Heart right ventricle (tissue), 16 donors: ENCODE measurements at regions not wholly inside any gene's neighbourhood (a gene's known extent, or its start where the extent isn't known, plus 50 kb on each side); places are given as distances from the start of the nearest gene placed in this dataset.

Experiments used
- ATAC-seq, 8 donors: fragments of 200-7000 bp; cut with Tn5 transposase; one replicate each; pipeline ENCODE4 v1.9.1; 2020; ENCODE audit warnings: mild to moderate bottlenecking in 8 of 8, moderate library complexity in 8 of 8, moderate number of reproducible peaks in 1 of 8
- DNase-seq, 2 donors: peaks; one replicate each; pipeline ENCODE4 v3.0.0-alpha.2; 2020
- H3K27ac ChIP-seq, 10 donors: fragments of 200-600 bp; sonication (generic) in 2 of 10; one replicate each; pipeline versions ENCODE4 v1.5.0 to v1.8.0; 2020 to 2022; ENCODE audit warnings: mild to moderate bottlenecking in 3 of 10
- H3K27me3 ChIP-seq, 7 donors: fragments of 200-600 bp; one replicate each; pipeline ENCODE4 v1.8.0; 2021 to 2022; ENCODE audit warnings: mild to moderate bottlenecking in 2 of 7
- H3K36me3 ChIP-seq, 9 donors: fragments of 200-600 bp; sonication (generic) in 1 of 9; one replicate each; pipeline versions ENCODE4 v1.5.0 to v1.8.0; 2020 to 2022; ENCODE audit warnings: mild to moderate bottlenecking in 2 of 9
- H3K4me1 ChIP-seq, 9 donors: fragments of 200-600 bp; sonication (generic) in 1 of 9; one replicate each; pipeline versions ENCODE4 v1.5.0 to v1.8.0; 2020 to 2022; ENCODE audit warnings: mild to moderate bottlenecking in 4 of 9
- H3K4me3 ChIP-seq, 10 donors: fragments of 200-600 bp; sonication (generic) in 2 of 10; one replicate each; pipeline versions ENCODE4 v1.5.0 to v1.8.0; 2020 to 2022; ENCODE audit warnings: mild to moderate bottlenecking in 7 of 10, moderate library complexity in 2 of 10
- H3K9me3 ChIP-seq, 11 donors: fragments of 200-600 bp in 10 of 11; sonication (generic) in 2 of 11; one replicate each; pipeline versions ENCODE4 v1.5.0 to v1.8.0; 2013 to 2022; ENCODE audit warnings: mild to moderate bottlenecking in 2 of 11, control low read depth in 1 of 11, moderate library complexity in 1 of 11
- CTCF ChIP-seq, 9 donors: fragments of 200-600 bp; sonication (generic) in 2 of 9; IDR thresholded peaks; one replicate each; pipeline versions ENCODE4 v1.5.0 to v1.8.0; 2021 to 2022; ENCODE audit warnings: antibody characterized with exemption in 9 of 9, mild to moderate bottlenecking in 5 of 9, moderate library complexity in 1 of 9
- WGBS, 2 donors: extraction: QIAGEN DNeasy Blood & Tissue Kit; methylation state at CpG; one replicate each; pipeline ENCODE4 v1.1.7; 2013; ENCODE audit warnings: inconsistent platforms in 1 of 2; 5-methylcytosine and 5-hydroxymethylcytosine counted together
- intact Hi-C, 10 donors: fragments of 100-400 bp; cut with DNase I; formaldehyde crosslinking; loops; one replicate each; pipeline versions ENCODE4 v1.11.1 to v1.14.2; 2022
- donor health status: Arrhythmogenic right ventricular cardiomyopathy.
- donor health status: ischemic (EF 13 %, LVEDD 7.1; RV severe dilation, severe dysfunction).
- donor health status: healthy with polysubstance abuse.
- donor health status: DM: no; HTN: yes; CAD: no.
- donor health status: DM: no; HTN: no; CAD: no.
- donor health status: ischemic (EF 25% LVEDD 6.9; RV normal size, moderate dysfunction).
- donor health status: ischemic (EF 25% LVEDD 5.7; RV mildly dilated, moderate dysfunction).
- donor health status: healthy.
- donor health status: DM: yes; HTN: yes; CAD: no.
- donor health status: Ischemic cardiomyopathy.
- donor health status: ischemic (EF 35%, LVEDD 5.7; RV mildly dilated, moderate dysfunction).
- donor health status: nonischemic (EF 11% LVEDD 7.7; RV severe dilation, severe dysfunction).
- donor health status: DM: yes; HTN: yes; CAD: no.
- donor health status: PGD.
- donor health status: ischemic (EF 29% LVEDD 5.4; RV normal size, mild dysfunction).
- donor health status: nonischemic (EF 23%, LVEDD 6.1; RV moderate dilation, normal function).

GRCh38 chr16:59324462-59324861, 590.3 kb upstream of the GOT2 start:
- no peaks in the 10 kb centered on the region for H3K27me3 ChIP-seq
- intact Hi-C loops, result no loop called here
- ATAC-seq (no peak), DNase-seq (no peak)
- H3K36me3 ChIP-seq, result no peaks in the 10 kb centered on the region
- H3K4me1 ChIP-seq, result no peaks in the 10 kb centered on the region
- WGBS, 2 donors, result 70 to 82% methylated on average over 5 of the region's 5 CpGs
- no peak overlapping the region for H3K4me3 ChIP-seq
- H3K9me3 ChIP-seq, result peaks cover 0 to 6% (median 0%) of the 10 kb centered on the region in 11 donors
- no peak for TF ChIP-seq CTCF (IDR thresholded peaks at IDR 0.05)
- no peak overlapping the region for H3K27ac ChIP-seq

GRCh38 chr16:59320657-59321056, 586.5 kb upstream of the GOT2 start:
- no peak for ATAC-seq
- 82 to 84% methylated on average over 1 of the region's 1 CpG for WGBS, 2 donors
- no peaks in the 10 kb centered on the region for H3K27me3 ChIP-seq
- no peak for DNase-seq
- H3K36me3 ChIP-seq, result no peaks in the 10 kb centered on the region
- H3K27ac ChIP-seq, result no peak overlapping the region
- H3K9me3 ChIP-seq, result peaks cover 0 to under 1% (median 0%) of the 10 kb centered on the region in 11 donors
- no peaks in the 10 kb centered on the region for H3K4me1 ChIP-seq
- intact Hi-C loops, result no loop called here
- H3K4me3 ChIP-seq, result no peak overlapping the region
- no peak for TF ChIP-seq CTCF (IDR thresholded peaks at IDR 0.05)

GRCh38 chr16:59319871-59320270, 585.8 kb upstream of the GOT2 start:
- H3K27me3 ChIP-seq, result no peaks in the 10 kb centered on the region
- no peak overlapping the region for H3K4me3 ChIP-seq
- no peaks in the 10 kb centered on the region for H3K4me1 ChIP-seq
- no peak for DNase-seq
- 86 to 90% methylated on average over 3 of the region's 3 CpGs for whole genome bisulfite sequencing, 2 donors
- H3K36me3 ChIP-seq, result no peaks in the 10 kb centered on the region
- no peak overlapping the region for H3K27ac ChIP-seq
- peaks cover 0 to 4% (median 0%) of the 10 kb centered on the region in 11 donors for H3K9me3 ChIP-seq
- no peak for TF ChIP-seq CTCF (IDR thresholded peaks at IDR 0.05)
- ATAC-seq, result no peak
- intact Hi-C loops, result no loop called here

GRCh38 chr16:59305850-59306249, 571.7 kb upstream of the GOT2 start:
- intact Hi-C loops, result no loop called here
- no peaks in the 10 kb centered on the region for H3K27me3 ChIP-seq
- no peak overlapping the region for H3K27ac ChIP-seq
- H3K4me3 ChIP-seq, result no peak overlapping the region
- H3K36me3 ChIP-seq, result no peaks in the 10 kb centered on the region
- no peak for TF ChIP-seq CTCF (IDR thresholded peaks at IDR 0.05)
- WGBS, 2 donors, result 82 to 87% methylated on average over 4 of the region's 4 CpGs
- DNase-seq (no peak), ATAC-seq (no peak)
- H3K4me1 ChIP-seq, result no peaks in the 10 kb centered on the region
- H3K9me3 ChIP-seq, result no peaks in the 10 kb centered on the region

GRCh38 chr16:59296888-59297287, 562.8 kb upstream of the GOT2 start:
- no peaks in the 10 kb centered on the region for H3K27me3 ChIP-seq
- no peaks in the 10 kb centered on the region for H3K9me3 ChIP-seq
- DNase-seq (no peak), ATAC-seq (no peak)
- no peak overlapping the region for H3K27ac ChIP-seq
- H3K4me1 ChIP-seq, result peaks cover 0 to 8% (median 0%) of the 10 kb centered on the region in 9 donors
- no peak overlapping the region for H3K4me3 ChIP-seq
- H3K36me3 ChIP-seq, result no peaks in the 10 kb centered on the region
- intact Hi-C loops, result no loop called here
- no peak for TF ChIP-seq CTCF (IDR thresholded peaks at IDR 0.05)
- WGBS, 2 donors, result 44 to 45% methylated on average over 5 of the region's 5 CpGs
